Lower leg skin (tissue), 3 donors: ENCODE measurements at regions not wholly inside any gene's neighbourhood (a gene's known extent, or its start where the extent isn't known, plus 50 kb on each side); places are given as distances from the start of the nearest gene placed in this dataset.

Experiments used
- POLR2A ChIP-seq, 2 donors: fragments of 450-650 bp; IDR thresholded peaks; one replicate each; pipeline ENCODE4 v1.6.1; 2016 to 2017; ENCODE audit warnings: antibody characterized with exemption in 2 of 2, mild to moderate bottlenecking in 1 of 2, moderate library complexity in 1 of 2
- TF ChIP-seq, protein P1 (sequence below), 3 donors: fragments of 450-650 bp; IDR thresholded peaks; one replicate each; pipeline ENCODE4 v1.5.1; 2016; ENCODE audit warnings: antibody characterized with exemption in 3 of 3, mild to moderate bottlenecking in 3 of 3, moderate library complexity in 2 of 3

DNA sequence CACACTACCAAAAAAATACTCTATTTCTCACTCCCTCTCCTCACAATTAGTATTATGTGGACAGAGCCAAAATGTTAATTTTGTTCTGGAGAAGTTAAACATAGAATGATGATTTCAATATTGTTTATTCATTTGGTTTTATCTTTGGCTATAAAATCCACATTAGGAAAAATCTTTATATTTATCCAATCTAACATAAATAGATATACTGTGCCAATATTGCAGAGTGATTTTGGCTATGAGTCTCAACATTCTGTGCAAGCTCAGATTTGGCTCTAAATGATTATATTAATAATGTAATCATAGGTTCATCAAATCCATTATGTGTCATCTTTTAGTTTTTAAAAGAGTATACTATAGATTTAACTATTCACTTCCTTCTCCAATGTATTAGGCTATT lies 667.5 kb upstream of the CHORDC1 start:
- TF ChIP-seq, protein P1, sequence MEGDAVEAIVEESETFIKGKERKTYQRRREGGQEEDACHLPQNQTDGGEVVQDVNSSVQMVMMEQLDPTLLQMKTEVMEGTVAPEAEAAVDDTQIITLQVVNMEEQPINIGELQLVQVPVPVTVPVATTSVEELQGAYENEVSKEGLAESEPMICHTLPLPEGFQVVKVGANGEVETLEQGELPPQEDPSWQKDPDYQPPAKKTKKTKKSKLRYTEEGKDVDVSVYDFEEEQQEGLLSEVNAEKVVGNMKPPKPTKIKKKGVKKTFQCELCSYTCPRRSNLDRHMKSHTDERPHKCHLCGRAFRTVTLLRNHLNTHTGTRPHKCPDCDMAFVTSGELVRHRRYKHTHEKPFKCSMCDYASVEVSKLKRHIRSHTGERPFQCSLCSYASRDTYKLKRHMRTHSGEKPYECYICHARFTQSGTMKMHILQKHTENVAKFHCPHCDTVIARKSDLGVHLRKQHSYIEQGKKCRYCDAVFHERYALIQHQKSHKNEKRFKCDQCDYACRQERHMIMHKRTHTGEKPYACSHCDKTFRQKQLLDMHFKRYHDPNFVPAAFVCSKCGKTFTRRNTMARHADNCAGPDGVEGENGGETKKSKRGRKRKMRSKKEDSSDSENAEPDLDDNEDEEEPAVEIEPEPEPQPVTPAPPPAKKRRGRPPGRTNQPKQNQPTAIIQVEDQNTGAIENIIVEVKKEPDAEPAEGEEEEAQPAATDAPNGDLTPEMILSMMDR (IDR thresholded peaks at IDR 0.05) = no peak
- no peak for TF ChIP-seq POLR2A (IDR thresholded peaks at IDR 0.05)
